Esophagus muscularis mucosa (tissue), 3 donors: ENCODE measurements at regions not wholly inside any gene's neighbourhood (a gene's known extent, or its start where the extent isn't known, plus 50 kb on each side); places are given as distances from the start of the nearest gene placed in this dataset.
"Not testable (repeated sequence)": the region's sequence is repeated elsewhere in the genome, so short reads cannot be mapped to it uniquely, and the experiment has no call there.

ENCODE experiments used
- POLR2AphosphoS5 ChIP-seq, 2 donors: sonication (generic); formaldehyde crosslinking; IDR thresholded peaks; one replicate each; pipeline ENCODE4 v1.6.1; 2017; ENCODE audit warnings: antibody characterized with exemption in 2 of 2
- TF ChIP-seq, protein P1 (sequence below), 3 experiments: fragments of 200-600 bp in 2 of 3; fragments of 450-650 bp in 1 of 3; sonication (generic) in 2 of 3; IDR thresholded peaks; one replicate each; pipeline ENCODE4 v1.5.1; 2017 to 2019; ENCODE audit warnings: antibody characterized with exemption in 3 of 3, mild to moderate bottlenecking in 2 of 3, moderate library complexity in 1 of 3

DNA sequence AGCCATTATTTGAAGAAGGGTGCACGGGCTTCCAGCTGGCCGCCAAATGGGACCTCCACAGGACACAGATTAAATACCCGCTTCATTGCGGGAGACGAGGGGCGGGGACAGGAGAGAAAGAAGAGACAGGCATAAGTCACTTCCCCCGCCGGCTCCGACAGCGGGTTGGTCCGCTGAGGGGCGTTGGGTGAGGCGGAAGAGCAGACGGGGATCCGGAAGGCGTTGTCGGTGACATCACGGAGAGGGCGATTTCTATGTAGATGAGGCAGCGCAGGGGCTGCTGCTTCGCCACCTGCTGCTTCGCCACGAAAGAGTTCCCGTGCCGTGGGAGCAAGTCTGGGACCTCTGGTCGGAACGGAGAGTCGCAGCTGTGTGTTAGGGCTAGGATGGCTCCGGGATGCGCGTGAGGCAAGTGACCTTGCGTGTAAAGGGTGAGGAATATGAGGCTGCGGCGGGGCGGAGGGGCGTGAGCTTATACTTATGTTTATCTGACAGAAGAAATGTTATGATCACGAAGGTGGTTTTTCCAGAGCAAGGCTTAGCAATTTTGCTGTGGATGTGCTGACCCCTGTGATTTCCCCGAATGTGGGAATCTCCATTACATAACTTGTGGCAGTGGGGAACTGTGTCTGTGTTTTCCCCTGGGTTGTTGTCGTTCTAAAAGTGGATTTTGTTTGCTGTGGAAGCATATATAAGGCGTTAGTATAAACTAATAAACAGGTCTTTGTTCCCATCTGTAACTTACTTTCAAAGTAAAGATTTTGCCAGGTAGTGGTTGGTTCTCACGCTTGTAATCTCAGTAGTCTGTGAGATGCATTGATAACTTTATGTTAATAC lies 52.9 kb downstream of the PPIAL4C start:
- TF ChIP-seq, protein P1, sequence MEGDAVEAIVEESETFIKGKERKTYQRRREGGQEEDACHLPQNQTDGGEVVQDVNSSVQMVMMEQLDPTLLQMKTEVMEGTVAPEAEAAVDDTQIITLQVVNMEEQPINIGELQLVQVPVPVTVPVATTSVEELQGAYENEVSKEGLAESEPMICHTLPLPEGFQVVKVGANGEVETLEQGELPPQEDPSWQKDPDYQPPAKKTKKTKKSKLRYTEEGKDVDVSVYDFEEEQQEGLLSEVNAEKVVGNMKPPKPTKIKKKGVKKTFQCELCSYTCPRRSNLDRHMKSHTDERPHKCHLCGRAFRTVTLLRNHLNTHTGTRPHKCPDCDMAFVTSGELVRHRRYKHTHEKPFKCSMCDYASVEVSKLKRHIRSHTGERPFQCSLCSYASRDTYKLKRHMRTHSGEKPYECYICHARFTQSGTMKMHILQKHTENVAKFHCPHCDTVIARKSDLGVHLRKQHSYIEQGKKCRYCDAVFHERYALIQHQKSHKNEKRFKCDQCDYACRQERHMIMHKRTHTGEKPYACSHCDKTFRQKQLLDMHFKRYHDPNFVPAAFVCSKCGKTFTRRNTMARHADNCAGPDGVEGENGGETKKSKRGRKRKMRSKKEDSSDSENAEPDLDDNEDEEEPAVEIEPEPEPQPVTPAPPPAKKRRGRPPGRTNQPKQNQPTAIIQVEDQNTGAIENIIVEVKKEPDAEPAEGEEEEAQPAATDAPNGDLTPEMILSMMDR (IDR thresholded peaks at IDR 0.05), result not testable (repeated sequence)
- peak; percentile 60 to 85 for TF ChIP-seq POLR2AphosphoS5 (IDR thresholded peaks at IDR 0.05)
